Mucosa of descending colon (tissue), 3 donors: ENCODE measurements at regions not wholly inside any gene's neighbourhood (a gene's known extent, or its start where the extent isn't known, plus 50 kb on each side); places are given as distances from the start of the nearest gene placed in this dataset.

ENCODE experiments used
- ATAC-seq: fragments of 200-7000 bp; cut with Tn5 transposase; one replicate; pipeline ENCODE4 v1.9.1; 2020; ENCODE audit warnings: mild to moderate bottlenecking, moderate library complexity
- DNase-seq, 3 donors: peaks; one replicate each; pipeline ENCODE4 v3.0.0-alpha.2; 2020
- H3K36me3 ChIP-seq: fragments of 200-600 bp; one replicate; pipeline ENCODE4 v1.8.0; 2021; ENCODE audit warnings: low read depth, mild to moderate bottlenecking
- H3K4me1 ChIP-seq: fragments of 200-600 bp; one replicate; pipeline ENCODE4 v1.8.0; 2021; ENCODE audit warnings: low read depth, mild to moderate bottlenecking
- H3K4me3 ChIP-seq: fragments of 200-600 bp; one replicate; pipeline ENCODE4 v1.8.0; 2021; ENCODE audit warnings: mild to moderate bottlenecking
- H3K9me3 ChIP-seq: fragments of 200-600 bp; one replicate; pipeline ENCODE4 v1.8.0; 2021; ENCODE audit warnings: mild to moderate bottlenecking
- intact Hi-C, 2 donors: fragments of 100-400 bp; cut with DNase I in 1 of 2; cut with micrococcal nuclease in 1 of 2; formaldehyde crosslinking; loops; one replicate each; pipeline versions ENCODE4 v1.11.0 to v1.11.1; 2022; cut with DNase I, micrococcal nuclease
- TF ChIP-seq, protein P1 (sequence below): fragments of 200-600 bp; IDR thresholded peaks from one replicate; pipeline ENCODE4 v1.8.0; 2022; ENCODE audit warnings: antibody characterized with exemption, mild to moderate bottlenecking
- donor health status: DM: no; HTN: no; CAD: no; lungs with moderate emphysema.
- donor health status: DM: no; HTN: no; CAD: no.
- donor health status: DM: no; HTN: yes; CAD: no.

DNA sequence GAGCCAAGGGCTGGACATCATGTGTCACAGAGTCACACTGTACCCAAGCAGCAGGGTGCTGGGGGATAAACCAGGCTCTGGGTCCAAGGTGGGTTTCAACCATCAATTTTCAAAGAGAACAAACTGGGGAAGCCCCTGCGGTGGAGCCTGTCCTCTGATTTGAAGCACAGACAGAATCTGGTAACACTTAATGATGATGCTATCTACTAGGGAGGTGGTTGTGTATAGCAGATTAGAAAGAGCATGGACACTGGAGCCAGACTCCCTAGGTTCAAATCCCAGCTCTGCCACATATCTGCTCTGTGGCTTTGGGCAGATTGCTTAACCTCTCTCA lies 204.9 kb upstream of the ZMIZ1 start:
- ATAC-seq (no peak), DNase-seq (no peak)
- Histone ChIP-seq H3K4me1 (no peaks in the 10 kb centered on the region), H3K4me3 (no peak overlapping the region), H3K36me3 (no peaks in the 10 kb centered on the region), H3K9me3 (no peaks in the 10 kb centered on the region)
- intact Hi-C loops = no loop called here
- TF ChIP-seq, protein P1, sequence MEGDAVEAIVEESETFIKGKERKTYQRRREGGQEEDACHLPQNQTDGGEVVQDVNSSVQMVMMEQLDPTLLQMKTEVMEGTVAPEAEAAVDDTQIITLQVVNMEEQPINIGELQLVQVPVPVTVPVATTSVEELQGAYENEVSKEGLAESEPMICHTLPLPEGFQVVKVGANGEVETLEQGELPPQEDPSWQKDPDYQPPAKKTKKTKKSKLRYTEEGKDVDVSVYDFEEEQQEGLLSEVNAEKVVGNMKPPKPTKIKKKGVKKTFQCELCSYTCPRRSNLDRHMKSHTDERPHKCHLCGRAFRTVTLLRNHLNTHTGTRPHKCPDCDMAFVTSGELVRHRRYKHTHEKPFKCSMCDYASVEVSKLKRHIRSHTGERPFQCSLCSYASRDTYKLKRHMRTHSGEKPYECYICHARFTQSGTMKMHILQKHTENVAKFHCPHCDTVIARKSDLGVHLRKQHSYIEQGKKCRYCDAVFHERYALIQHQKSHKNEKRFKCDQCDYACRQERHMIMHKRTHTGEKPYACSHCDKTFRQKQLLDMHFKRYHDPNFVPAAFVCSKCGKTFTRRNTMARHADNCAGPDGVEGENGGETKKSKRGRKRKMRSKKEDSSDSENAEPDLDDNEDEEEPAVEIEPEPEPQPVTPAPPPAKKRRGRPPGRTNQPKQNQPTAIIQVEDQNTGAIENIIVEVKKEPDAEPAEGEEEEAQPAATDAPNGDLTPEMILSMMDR = no peak

DNA sequence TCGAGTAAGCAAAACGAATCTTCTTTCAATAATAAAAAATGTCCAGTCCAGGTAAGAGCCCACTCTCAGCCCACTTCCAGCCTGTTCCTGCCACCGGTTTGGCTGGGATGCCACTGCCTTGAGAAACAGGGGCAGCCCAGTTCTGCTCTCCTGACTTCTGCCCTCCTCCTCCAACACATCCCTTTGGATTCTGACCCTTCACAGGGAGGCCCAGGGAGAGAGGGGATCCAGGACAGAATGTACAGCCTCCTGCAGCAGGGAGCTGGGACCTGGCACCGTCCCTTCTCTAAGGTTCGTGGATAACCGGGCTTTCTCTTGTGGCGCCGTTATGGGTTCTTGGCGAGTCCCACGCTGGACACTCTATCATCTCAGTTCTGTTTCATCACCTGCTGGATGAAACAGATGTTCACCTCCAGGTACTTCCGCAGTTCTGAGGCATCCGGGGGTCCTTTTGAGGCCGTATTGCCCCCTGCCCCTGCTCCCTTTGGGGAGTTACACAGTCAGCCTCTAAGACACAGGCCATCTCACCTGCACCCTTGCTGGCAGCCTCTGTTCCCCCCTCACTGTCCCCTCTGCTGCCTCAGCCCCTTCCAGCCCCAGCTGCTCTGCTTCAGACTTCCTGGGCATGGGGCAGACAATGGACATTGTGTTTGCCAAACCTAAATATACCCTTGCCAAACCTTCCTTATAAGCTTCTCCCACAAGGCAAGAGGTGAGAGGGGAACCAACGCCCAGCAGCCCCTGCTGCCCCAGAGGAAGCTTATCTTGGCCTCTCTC lies 203.8 kb upstream of the ZMIZ1 start:
- no peaks in the 10 kb centered on the region for H3K9me3 ChIP-seq
- H3K4me3 ChIP-seq = no peak overlapping the region
- no peak for DNase-seq
- intact Hi-C loops = no loop called here
- H3K4me1 ChIP-seq = no peaks in the 10 kb centered on the region
- no peak for ATAC-seq
- no peaks in the 10 kb centered on the region for H3K36me3 ChIP-seq
- TF ChIP-seq, protein P1 = no peak

DNA sequence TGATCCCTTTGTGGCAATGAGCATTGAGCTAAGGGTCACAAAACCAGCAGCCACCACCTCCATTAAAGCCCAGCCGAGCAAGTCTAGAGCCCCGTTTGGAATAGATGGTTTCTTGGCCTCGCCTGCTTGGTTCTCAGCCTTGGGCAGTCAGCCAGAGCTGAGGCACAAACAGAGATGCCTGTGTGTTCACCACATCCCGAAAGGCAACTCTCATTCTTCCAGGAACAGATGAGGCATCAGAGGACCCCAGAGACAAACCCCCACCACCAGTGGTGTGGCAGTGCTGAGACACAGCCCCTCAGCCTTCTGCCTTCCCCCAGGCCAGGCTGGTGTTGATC lies 203.3 kb upstream of the ZMIZ1 start:
- no peak for ATAC-seq
- no peak overlapping the region for H3K4me3 ChIP-seq
- intact Hi-C loops = no loop called here
- no peaks in the 10 kb centered on the region for H3K4me1 ChIP-seq
- no peaks in the 10 kb centered on the region for H3K36me3 ChIP-seq
- H3K9me3 ChIP-seq = no peaks in the 10 kb centered on the region
- DNase-seq = peak in 1 of 3 donors; percentile 10
- TF ChIP-seq, protein P1 = no peak

DNA sequence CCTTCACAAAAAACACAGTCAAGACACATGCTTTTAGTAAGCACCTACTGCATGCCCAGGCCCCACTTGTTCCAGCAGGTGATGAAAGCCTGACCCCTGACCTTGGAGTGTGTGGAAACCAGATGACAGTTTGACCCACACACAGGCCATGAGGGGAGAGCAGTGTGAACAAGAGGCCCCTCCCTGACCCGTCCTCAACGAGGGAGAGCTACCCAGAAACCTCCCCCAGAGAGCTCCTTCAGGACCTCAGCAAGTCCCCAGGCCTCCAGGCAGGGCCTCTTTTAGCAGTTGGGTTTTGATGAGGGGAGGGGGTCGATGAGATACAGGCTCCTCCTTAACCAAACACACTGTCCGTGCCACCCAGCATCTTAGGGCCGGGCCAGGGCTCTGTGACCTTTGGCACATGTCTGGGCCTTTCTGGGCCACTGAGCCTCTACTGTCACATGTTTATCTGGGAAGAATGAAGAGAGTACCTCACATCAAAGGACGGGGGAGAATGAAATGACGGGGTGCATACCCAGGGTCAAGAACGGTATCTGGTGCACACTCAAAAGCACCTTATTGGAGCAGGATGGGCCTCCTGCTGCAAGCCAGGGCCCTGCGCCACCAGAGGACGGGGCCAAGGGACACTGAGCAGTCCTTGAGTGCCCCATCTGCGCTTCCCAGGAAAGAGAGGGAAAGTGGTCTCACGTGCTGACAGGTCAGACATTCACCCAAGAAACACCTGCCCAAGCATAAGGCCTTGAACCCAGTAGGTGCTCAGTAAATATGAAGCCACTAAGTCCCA lies 202.6 kb upstream of the ZMIZ1 start:
- Histone ChIP-seq H3K9me3 (no peaks in the 10 kb centered on the region), H3K36me3 (no peaks in the 10 kb centered on the region), H3K4me3 (no peak overlapping the region), H3K4me1 (no peaks in the 10 kb centered on the region)
- intact Hi-C loops = no loop called here
- TF ChIP-seq, protein P1 = no peak
- DNase-seq (no peak), ATAC-seq (no peak)

DNA sequence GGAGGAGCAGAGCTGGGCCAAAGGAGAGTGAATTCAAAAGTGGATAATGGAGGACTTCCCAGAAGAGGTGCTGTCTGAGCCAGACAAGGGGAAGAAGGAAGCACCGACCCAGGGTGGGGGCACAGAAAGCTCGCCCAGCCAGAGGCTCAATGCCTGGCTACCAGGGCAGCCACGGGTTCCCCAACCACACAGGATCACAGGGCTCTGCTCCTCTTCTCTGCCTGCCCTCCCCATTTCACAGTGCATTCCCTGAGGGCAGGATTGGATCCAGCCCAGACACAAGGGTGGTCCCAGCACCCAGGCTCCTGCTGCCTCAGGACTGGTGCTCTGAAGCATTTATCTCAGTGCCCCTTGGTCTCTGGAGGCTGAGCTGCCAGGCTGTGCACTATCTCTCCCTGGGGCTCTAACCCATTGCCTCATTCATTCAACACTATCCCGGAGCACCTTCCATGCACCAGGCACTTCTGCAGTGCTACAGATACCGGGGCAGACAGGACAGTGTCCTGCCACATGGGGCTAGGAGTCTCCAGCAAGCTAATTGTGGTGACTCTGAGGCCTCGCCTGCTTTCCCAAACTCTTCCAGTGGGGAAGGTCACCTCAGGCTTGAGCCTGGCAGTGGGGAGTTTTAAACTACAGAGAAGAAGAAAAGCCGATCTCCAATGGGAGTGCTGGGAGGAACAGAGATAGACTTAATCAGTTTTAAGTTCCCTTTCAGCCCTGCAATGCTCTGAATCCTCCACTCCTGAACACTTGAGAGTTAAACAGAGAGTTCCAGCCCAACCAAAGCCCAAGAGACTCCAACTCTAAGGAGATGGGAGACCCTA lies 201.8 kb upstream of the ZMIZ1 start:
- Histone ChIP-seq H3K36me3 (no peaks in the 10 kb centered on the region), H3K4me3 (no peak overlapping the region), H3K4me1 (no peaks in the 10 kb centered on the region), H3K9me3 (no peaks in the 10 kb centered on the region)
- intact Hi-C loops = no loop called here
- ATAC-seq (no peak), DNase-seq (no peak)
- TF ChIP-seq, protein P1 = no peak
